H1 (cell line): ENCODE measurements at regions not wholly inside any gene's neighbourhood (a gene's known extent, or its start where the extent isn't known, plus 50 kb on each side); places are given as distances from the start of the nearest gene placed in this dataset.

Source experiments
- EZH2 ChIP-seq: fragments of 200-600 bp; sonication (generic); IDR thresholded peaks from 2 replicates; pipeline ENCODE4 v1.7.1; 2012; ENCODE audit warnings: low read depth, mild to moderate bottlenecking, moderate library complexity, low read length, inconsistent platforms; ENCODE audit not compliant: severe bottlenecking
- JUN ChIP-seq: IDR thresholded peaks from 2 replicates; pipeline ENCODE4 v1.6.1; 2011; ENCODE audit warnings: low read depth, mild to moderate bottlenecking, improper control_type of control experiment, low read length
- POLR2A ChIP-seq, 2 experiments: IDR thresholded peaks; 1 replicate in 1 of 2; 2 replicates in 1 of 2; pipeline ENCODE4 v1.6.1; 2011; ENCODE audit warnings: low read depth in 2 of 2, low read length in 2 of 2, mild to moderate bottlenecking in 2 of 2; ENCODE audit errors: control extremely low read depth in 1 of 2

GRCh38 chr12:97322388-97322787 lies 140.2 kb upstream of the RMST start:
- no peak for TF ChIP-seq EZH2
- TF ChIP-seq JUN: no peak
- no peak for TF ChIP-seq POLR2A (IDR thresholded peaks at IDR 0.05; ENCODE audit: control extremely low read depth in 1 of 2, low read depth in 2 of 2, low read length in 2 of 2)
